ENCODE measurements at regions not wholly inside any gene's neighbourhood (a gene's known extent, or its start where the extent isn't known, plus 50 kb on each side); places are given as distances from the start of the nearest gene placed in this dataset.
A peak's percentile ranks its signal among the peaks of the same experiment; 100 is the strongest.
"Not testable (repeated sequence)": the region's sequence is repeated elsewhere in the genome, so short reads cannot be mapped to it uniquely, and the experiment has no call there.

GRCh38 chr13:111437856-111438547 lies 117.6 kb downstream of the TEX29 start:
- in situ Hi-C loops (cut with HindIII; ENCODE audit: low pct_ligation_motif_present, low pct_unique_long_range_greater_than_20kb, low sequenced_read_pairs): no loop called here
- DNase-seq: no peak

DNA sequence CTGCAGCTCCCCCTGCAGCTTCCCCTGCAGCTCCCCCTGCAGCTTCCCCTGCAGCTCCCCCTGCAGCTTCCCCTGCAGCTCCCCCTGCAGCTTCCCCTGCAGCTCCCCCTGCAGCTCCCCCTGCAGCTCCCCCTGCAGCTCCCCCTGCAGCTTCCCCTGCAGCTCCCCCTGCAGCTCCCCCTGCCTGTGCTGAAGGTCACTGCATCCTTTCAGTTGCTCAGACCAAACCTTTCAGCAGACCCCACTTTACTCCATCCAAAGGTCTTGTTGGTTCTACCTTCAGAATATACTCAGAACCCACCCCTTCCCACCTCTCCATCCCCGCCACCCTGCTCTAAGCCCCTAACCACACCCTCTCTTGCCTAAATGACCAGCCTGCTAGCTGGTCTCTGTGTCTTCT lies 120.0 kb downstream of the TEX29 start:
- DNase-seq; in situ Hi-C loops (cut with HindIII; ENCODE audit: low pct_ligation_motif_present, low pct_unique_long_range_greater_than_20kb, low sequenced_read_pairs): not testable (repeated sequence)

GRCh38 chr13:111443981-111444380 lies 123.5 kb downstream of the TEX29 start:
- no peak for DNase-seq
- in situ Hi-C loops (cut with HindIII; ENCODE audit: low pct_ligation_motif_present, low pct_unique_long_range_greater_than_20kb, low sequenced_read_pairs): no loop called here

- in situ Hi-C loops (cut with HindIII; ENCODE audit: low pct_ligation_motif_present, low pct_unique_long_range_greater_than_20kb, low sequenced_read_pairs): no loop called here
- no peak for DNase-seq
These were observed 128.1 kb downstream of the TEX29 start for GRCh38 chr13:111448504-111448903.

DNA sequence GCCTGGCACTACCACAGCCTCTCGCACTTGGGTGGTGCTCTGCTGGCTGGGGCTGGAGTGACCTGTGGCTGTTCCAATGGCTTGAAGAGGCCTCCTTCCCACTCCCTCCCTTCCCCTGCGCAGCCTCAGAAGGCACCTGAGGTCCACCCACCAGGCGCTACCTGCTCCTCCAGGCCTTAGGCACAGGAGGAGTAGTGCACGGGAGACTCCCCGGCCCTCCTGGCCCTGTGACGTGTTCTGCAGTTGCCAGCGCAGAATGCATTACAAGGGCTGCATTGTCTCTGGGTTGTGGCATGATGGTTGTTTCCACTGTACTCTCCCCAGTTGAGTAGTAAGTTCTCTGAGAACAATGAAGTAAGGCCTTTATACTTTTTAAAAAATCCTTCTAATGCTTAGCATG lies 128.6 kb downstream of the TEX29 start:
- in situ Hi-C loops (cut with HindIII; ENCODE audit: low pct_ligation_motif_present, low pct_unique_long_range_greater_than_20kb, low sequenced_read_pairs): no loop called here
- DNase-seq: no peak

DNA sequence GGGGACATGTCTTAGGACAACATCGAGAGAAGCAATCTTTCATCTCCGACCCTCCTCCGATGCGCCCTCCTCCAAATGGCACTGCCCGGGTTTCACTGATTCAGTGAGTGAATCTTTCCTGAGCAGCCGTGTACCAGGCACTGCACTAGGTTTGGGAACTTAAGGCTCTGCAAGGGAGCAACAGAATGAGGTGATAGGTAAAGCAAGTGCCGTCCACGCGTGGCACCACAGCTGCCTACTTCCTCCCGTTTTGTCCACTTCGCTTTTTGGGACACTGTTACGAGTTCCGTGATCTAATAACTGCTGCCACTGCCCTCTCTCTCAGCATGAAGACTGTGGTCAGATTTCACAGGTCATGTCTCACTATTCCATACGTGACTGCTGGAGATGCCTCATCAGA lies 131.0 kb downstream of the TEX29 start:
- in situ Hi-C loops (cut with HindIII; ENCODE audit: low pct_ligation_motif_present, low pct_unique_long_range_greater_than_20kb, low sequenced_read_pairs): no loop called here
- no peak for DNase-seq

DNA sequence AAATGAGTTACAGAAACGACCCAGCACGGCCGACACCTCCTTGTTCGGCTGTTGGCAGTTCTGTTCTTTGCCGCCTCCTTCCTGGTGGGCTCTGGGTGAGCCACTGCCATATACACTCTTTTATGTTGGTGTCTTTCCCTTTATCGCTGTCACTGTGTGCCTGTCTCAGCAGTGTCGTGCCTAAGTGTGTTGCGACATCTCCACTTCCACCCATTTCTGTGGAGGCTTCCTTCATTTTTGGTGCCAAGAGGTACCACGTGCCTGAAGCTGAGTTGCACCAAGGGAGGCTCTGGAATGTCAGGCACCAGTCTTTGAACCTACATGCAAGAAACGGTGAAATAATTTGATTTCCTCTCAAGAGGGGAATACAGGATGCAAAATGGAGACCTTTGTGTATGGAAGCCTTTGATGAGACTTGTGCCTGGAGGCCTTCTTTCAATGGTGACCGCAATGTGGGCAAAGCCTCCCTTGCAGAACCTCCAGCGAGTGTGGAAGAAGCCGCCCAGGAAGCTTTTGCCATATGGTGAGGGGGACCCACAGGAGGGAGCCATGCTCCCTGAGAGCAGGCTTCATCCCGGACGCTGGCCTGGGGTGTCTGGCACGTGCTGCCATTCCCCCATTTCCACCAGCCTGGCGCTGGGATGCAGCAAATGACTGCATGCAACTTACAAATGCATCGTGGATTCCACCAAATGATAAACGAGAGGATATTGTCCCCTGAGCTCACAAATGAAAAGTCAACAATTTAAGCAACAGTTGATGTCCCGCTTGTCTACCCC lies 136.2 kb downstream of the TEX29 start:
- in situ Hi-C loops (cut with HindIII; ENCODE audit: low pct_ligation_motif_present, low pct_unique_long_range_greater_than_20kb, low sequenced_read_pairs): no loop called here
- DNase-seq: no peak

GRCh38 chr13:111458001-111458531 lies 137.6 kb downstream of the TEX29 start:
- in situ Hi-C loops (cut with HindIII; ENCODE audit: low pct_ligation_motif_present, low pct_unique_long_range_greater_than_20kb, low sequenced_read_pairs): no loop called here

DNA sequence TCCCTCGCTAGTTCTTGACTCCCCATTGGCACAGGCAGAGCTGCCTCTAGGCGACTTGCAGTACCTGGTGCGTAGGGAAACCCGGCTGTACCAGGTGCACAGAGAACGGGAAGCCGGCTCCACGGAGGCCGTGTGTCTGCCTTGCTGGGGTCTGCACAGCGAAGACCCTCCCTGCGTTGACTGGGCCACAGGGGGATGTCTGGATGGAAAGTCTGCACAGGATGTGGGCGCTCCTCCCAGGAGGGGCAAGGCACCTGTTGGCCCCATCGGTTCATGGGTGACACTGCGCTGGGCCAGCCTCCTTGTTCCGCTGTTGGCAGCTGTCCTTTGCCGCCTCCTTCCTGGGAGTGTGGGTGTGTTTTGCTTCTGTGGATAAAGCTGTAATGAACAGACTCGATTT lies 138.3 kb downstream of the TEX29 start:
- in situ Hi-C loops (cut with HindIII; ENCODE audit: low pct_ligation_motif_present, low pct_unique_long_range_greater_than_20kb, low sequenced_read_pairs): no loop called here
- no peak for DNase-seq

More at GRCh38 chr13:111458001-111458531, 137.6 kb downstream of the TEX29 start:
- DNase-seq: no peak

GRCh38 chr13:111459803-111460547 lies 139.5 kb downstream of the TEX29 start:
- in situ Hi-C loops (cut with HindIII; ENCODE audit: low pct_ligation_motif_present, low pct_unique_long_range_greater_than_20kb, low sequenced_read_pairs): no loop called here
- no peak for DNase-seq

GRCh38 chr13:111460548-111461444 lies 140.4 kb downstream of the TEX29 start:
- DNase-seq: peak; percentile 26
- in situ Hi-C loops (cut with HindIII; ENCODE audit: low pct_ligation_motif_present, low pct_unique_long_range_greater_than_20kb, low sequenced_read_pairs): no loop called here

- no peak for DNase-seq
- in situ Hi-C loops (cut with HindIII; ENCODE audit: low pct_ligation_motif_present, low pct_unique_long_range_greater_than_20kb, low sequenced_read_pairs): no loop called here
These were observed 141.2 kb downstream of the TEX29 start for GRCh38 chr13:111461445-111462149.

DNA sequence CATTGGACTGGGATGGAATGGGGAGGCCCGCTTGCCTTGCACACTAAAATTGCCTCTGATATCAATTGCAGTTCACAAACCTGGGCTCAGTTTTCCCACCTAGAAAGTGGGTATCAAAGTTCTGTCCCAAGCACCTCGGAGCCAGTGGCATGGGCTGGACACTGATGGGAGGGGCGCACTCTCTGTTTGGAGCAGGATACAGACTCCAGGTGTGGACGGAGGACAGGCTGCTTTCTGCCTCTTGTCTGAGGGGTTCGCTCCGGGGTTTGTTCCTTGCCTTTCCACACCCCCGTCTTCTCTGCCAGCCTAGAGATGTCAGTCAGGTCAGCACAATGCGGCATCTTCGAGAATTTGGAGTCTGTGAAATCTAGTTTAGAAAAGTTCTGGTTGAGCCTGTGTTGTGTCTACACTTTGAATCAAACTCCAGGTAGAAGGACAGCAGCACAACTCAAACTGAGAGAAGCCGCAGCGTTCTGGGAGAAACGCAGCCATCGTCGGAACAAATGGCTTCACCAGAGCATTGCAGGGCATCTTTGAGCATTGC lies 141.9 kb downstream of the TEX29 start:
- DNase-seq: no peak
- in situ Hi-C loops (cut with HindIII; ENCODE audit: low pct_ligation_motif_present, low pct_unique_long_range_greater_than_20kb, low sequenced_read_pairs): no loop called here

DNA sequence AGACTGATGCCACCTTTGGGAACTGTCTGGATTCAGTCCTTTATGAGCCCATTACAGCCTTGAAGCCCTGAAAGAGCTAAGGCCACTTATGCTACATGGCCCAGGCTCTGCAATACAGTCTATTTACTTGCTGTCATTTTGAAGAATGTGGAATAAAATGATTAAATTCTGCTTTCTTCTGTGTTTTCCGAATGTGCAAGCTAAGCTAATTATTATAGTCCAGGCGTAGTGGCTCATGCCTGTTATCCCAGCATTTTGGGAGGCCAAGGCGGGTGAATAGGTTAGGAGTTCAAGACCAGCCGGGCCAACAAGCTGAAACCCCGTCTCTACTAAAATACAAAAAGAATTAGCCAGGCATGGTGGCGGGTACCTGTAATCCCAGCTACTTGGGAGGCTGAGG lies 142.5 kb downstream of the TEX29 start:
- in situ Hi-C loops (cut with HindIII; ENCODE audit: low pct_ligation_motif_present, low pct_unique_long_range_greater_than_20kb, low sequenced_read_pairs): no loop called here

DNA sequence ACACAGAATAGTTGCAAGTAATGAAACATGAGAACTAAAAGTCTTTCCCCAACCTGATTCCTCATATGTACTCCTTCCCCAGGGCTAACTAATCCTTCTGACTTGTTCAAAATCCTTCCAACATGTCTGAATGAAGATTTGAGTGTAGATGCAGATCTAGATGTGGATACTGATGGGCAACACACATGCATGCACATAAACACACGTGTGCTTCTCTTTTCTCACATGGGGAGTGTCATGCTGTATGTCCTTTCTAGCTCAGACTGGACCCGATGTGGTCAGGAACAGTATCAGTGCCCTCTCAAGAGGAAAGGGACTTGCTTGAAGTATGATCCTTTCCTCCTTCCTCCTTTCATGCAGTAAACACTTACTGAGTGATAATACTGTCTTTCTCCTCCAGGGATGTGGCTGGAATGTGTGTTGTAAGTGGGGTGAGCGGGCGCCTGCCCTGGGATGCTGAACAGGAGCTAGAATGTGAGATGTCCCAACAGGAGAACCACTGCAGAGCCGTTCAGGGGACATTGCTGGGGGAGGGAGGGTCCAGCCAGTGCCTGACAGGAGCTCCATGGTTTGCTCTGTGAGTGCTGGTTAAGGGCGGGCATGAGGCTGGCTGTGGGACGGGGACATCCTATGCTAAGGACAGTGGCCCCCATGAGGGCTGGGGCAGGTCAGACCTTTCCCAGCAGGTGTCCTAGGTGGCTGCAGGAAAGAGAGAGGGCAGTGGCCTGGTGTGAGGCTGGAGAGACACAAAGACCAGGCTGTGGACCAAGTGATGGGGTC lies 146.9 kb downstream of the TEX29 start:
- DNase-seq: no peak
- in situ Hi-C loops (cut with HindIII; ENCODE audit: low pct_ligation_motif_present, low pct_unique_long_range_greater_than_20kb, low sequenced_read_pairs): no loop called here

More for the DNA sequence above, 142.5 kb downstream of the TEX29 start:
- DNase-seq: no peak

- in situ Hi-C loops (cut with HindIII; ENCODE audit: low pct_ligation_motif_present, low pct_unique_long_range_greater_than_20kb, low sequenced_read_pairs): no loop called here
- no peak for DNase-seq
These were observed 147.9 kb downstream of the TEX29 start for GRCh38 chr13:111468037-111468959.

Data from ACHN (cell line).